ENCODE measurements at regions not wholly inside any gene's neighbourhood (a gene's known extent, or its start where the extent isn't known, plus 50 kb on each side); places are given as distances from the start of the nearest gene placed in this dataset.

DNA sequence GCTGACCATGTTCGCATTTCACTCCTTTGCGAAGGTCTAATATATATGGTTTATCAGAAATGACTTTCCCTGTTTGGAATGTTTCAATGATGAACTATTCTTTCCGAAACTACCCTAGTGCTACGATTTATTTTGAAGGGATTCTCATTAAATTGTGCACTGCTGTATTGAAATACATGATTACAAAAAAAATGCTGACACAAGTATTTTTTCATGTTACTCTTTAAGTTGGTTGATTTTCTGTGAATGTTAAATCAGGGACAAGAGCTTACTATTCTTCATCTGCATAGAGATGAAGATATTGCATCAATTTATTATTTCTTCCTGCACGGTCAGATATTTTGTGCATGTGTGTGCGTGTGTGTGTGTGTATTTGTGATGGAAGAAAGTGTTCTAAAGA, 731.5 kb upstream of the AGA start:
- TF ChIP-seq, protein P1, sequence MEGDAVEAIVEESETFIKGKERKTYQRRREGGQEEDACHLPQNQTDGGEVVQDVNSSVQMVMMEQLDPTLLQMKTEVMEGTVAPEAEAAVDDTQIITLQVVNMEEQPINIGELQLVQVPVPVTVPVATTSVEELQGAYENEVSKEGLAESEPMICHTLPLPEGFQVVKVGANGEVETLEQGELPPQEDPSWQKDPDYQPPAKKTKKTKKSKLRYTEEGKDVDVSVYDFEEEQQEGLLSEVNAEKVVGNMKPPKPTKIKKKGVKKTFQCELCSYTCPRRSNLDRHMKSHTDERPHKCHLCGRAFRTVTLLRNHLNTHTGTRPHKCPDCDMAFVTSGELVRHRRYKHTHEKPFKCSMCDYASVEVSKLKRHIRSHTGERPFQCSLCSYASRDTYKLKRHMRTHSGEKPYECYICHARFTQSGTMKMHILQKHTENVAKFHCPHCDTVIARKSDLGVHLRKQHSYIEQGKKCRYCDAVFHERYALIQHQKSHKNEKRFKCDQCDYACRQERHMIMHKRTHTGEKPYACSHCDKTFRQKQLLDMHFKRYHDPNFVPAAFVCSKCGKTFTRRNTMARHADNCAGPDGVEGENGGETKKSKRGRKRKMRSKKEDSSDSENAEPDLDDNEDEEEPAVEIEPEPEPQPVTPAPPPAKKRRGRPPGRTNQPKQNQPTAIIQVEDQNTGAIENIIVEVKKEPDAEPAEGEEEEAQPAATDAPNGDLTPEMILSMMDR (conservative IDR thresholded peaks at IDR 0.05; ENCODE audit: low read depth, low read length): no peak
- TF ChIP-seq BHLHE40 (IDR thresholded peaks at IDR 0.05; ENCODE audit: low read depth, low read length) (no peak), RFX5 (IDR thresholded peaks at IDR 0.05; ENCODE audit: low read depth, low read length) (no peak), MAFK (IDR thresholded peaks at IDR 0.05; ENCODE audit: low read depth, low read length) (peak; percentile 97), NFE2L2 (IDR thresholded peaks at IDR 0.05; ENCODE audit: low read depth, low read length) (no peak), FOS (IDR thresholded peaks at IDR 0.05; ENCODE audit: low read depth, low read length) (no peak), RAD21 (IDR thresholded peaks at IDR 0.05; ENCODE audit: low read length) (no peak), POLR2A (IDR thresholded peaks at IDR 0.05; ENCODE audit: low read depth, low read length) (no peak), MXI1 (IDR thresholded peaks at IDR 0.05; ENCODE audit: borderline replicate concordance, low read depth, low read length) (no peak)
- TF ChIP-seq, protein P2, sequence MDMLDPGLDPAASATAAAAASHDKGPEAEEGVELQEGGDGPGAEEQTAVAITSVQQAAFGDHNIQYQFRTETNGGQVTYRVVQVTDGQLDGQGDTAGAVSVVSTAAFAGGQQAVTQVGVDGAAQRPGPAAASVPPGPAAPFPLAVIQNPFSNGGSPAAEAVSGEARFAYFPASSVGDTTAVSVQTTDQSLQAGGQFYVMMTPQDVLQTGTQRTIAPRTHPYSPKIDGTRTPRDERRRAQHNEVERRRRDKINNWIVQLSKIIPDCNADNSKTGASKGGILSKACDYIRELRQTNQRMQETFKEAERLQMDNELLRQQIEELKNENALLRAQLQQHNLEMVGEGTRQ (IDR thresholded peaks at IDR 0.05; ENCODE audit: low read depth, low read length): no peak

All from IMR-90 (cell line).